ENCODE measurements at regions not wholly inside any gene's neighbourhood (a gene's known extent, or its start where the extent isn't known, plus 50 kb on each side); places are given as distances from the start of the nearest gene placed in this dataset.

- no peak for TF ChIP-seq POLR2AphosphoS5 (IDR thresholded peaks at IDR 0.05)
- no peak for TF ChIP-seq CTCF (IDR thresholded peaks at IDR 0.05)
- TF ChIP-seq EP300 (IDR thresholded peaks at IDR 0.05): no peak
- no peak for TF ChIP-seq POLR2A (IDR thresholded peaks at IDR 0.05; ENCODE audit: low read depth)
Measured at GRCh38 chr9:108160706-108161355, 671.3 kb upstream of the KLF4 start.
